Lower leg skin (tissue), 3 donors: ENCODE measurements at regions not wholly inside any gene's neighbourhood (a gene's known extent, or its start where the extent isn't known, plus 50 kb on each side); places are given as distances from the start of the nearest gene placed in this dataset.

Experiments
- POLR2A ChIP-seq, 2 donors: fragments of 450-650 bp; IDR thresholded peaks; one replicate each; pipeline ENCODE4 v1.6.1; 2016 to 2017; ENCODE audit warnings: antibody characterized with exemption in 2 of 2, mild to moderate bottlenecking in 1 of 2, moderate library complexity in 1 of 2
- TF ChIP-seq, protein P1 (sequence below), 3 donors: fragments of 450-650 bp; IDR thresholded peaks; one replicate each; pipeline ENCODE4 v1.5.1; 2016; ENCODE audit warnings: antibody characterized with exemption in 3 of 3, mild to moderate bottlenecking in 3 of 3, moderate library complexity in 2 of 3

DNA sequence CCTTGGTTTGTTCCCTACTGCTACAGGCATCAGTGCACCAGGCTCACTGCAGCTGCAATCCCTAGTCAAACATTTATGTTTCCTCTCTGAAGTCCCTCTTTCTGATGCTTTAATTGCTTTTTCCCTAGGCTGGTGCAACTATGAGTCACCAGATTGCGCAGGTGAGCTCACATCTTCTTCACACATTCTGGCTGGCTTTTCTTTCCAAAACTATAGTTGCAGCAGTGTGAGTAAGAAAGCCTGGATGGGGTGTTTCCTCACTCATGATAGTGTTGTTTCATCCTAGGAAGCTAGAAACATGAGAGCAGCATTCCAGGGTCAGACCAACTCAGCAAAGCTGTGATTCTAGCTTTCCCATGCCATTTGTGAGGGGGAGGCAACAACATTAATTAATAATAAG is 296.4 kb downstream of the PAX1 start:
- TF ChIP-seq, protein P1, sequence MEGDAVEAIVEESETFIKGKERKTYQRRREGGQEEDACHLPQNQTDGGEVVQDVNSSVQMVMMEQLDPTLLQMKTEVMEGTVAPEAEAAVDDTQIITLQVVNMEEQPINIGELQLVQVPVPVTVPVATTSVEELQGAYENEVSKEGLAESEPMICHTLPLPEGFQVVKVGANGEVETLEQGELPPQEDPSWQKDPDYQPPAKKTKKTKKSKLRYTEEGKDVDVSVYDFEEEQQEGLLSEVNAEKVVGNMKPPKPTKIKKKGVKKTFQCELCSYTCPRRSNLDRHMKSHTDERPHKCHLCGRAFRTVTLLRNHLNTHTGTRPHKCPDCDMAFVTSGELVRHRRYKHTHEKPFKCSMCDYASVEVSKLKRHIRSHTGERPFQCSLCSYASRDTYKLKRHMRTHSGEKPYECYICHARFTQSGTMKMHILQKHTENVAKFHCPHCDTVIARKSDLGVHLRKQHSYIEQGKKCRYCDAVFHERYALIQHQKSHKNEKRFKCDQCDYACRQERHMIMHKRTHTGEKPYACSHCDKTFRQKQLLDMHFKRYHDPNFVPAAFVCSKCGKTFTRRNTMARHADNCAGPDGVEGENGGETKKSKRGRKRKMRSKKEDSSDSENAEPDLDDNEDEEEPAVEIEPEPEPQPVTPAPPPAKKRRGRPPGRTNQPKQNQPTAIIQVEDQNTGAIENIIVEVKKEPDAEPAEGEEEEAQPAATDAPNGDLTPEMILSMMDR (IDR thresholded peaks at IDR 0.05) = no peak
- TF ChIP-seq POLR2A (IDR thresholded peaks at IDR 0.05) = no peak
